Kidney (tissue), 13 donors: ENCODE measurements at regions not wholly inside any gene's neighbourhood (a gene's known extent, or its start where the extent isn't known, plus 50 kb on each side); places are given as distances from the start of the nearest gene placed in this dataset.

ENCODE experiments used
- DNase-seq, 5 donors: peaks; one replicate each; pipeline ENCODE4 v3.0.0-alpha.2; 2013 to 2020
- FAIRE-seq: peaks from 2 replicates; lab custom pipeline; 2012; peaks lifted over from hg19 to GRCh38; lab: Jason Lieb, UNC
- H3K27ac ChIP-seq, 2 donors: one replicate each; pipeline ENCODE4 v1.7.0; 2013; ENCODE audit warnings: low read depth in 2 of 2, low read length in 2 of 2, inconsistent platforms in 1 of 2
- H3K27me3 ChIP-seq: one replicate; pipeline ENCODE4 v1.7.1; 2013; ENCODE audit warnings: low read length, inconsistent platforms; ENCODE audit not compliant: control insufficient read depth, insufficient read depth
- H3K36me3 ChIP-seq, 3 donors: one replicate each; pipeline versions ENCODE4 v1.7.0 to v1.7.1; 2013; ENCODE audit warnings: low read length in 3 of 3, control low read depth in 1 of 3, inconsistent platforms in 1 of 3; ENCODE audit not compliant: insufficient read depth in 3 of 3, control insufficient read depth in 2 of 3
- H3K4me1 ChIP-seq, 3 donors: one replicate each; pipeline versions ENCODE4 v1.7.0 to v1.7.1; 2013; ENCODE audit warnings: low read length in 3 of 3, inconsistent platforms in 1 of 3, low read depth in 1 of 3; ENCODE audit not compliant: control insufficient read depth in 2 of 3, insufficient read depth in 2 of 3
- H3K4me3 ChIP-seq, 3 donors: one replicate each; pipeline versions ENCODE4 v1.7.0 to v1.8.1; 2013; ENCODE audit warnings: low read length in 3 of 3, control low read depth in 1 of 3, inconsistent platforms in 1 of 3
- H3K9ac ChIP-seq, 3 donors: one replicate each; pipeline versions ENCODE4 v1.7.0 to v1.7.1; 2013; ENCODE audit warnings: low read length in 3 of 3, control low read depth in 1 of 3, inconsistent platforms in 1 of 3
- H3K9me3 ChIP-seq, 3 donors: one replicate each; pipeline versions ENCODE4 v1.7.0 to v1.7.1; 2013; ENCODE audit warnings: low read length in 3 of 3, control low read depth in 1 of 3, inconsistent platforms in 1 of 3; ENCODE audit not compliant: control insufficient read depth in 2 of 3, insufficient read depth in 1 of 3
- intact Hi-C: fragments of 100-400 bp; cut with DNase I; formaldehyde crosslinking; loops from one replicate; pipeline ENCODE4 v1.11.1; 2022
- TF ChIP-seq, protein P1 (sequence below): IDR thresholded peaks from 3 replicates; pipeline ENCODE4 v1.5.1; 2012; ENCODE audit warnings: mild to moderate bottlenecking, moderate library complexity, borderline replicate concordance; ENCODE audit not compliant: insufficient read depth; ENCODE audit errors: extremely low read depth
- donor health status: control.
- donor health status: control.
- donor health status: control.
- donor health status: control.
- donor health status: control.
- donor health status: DM: yes; HTN: yes; CAD: no.
- donor health status: Normal renal cell carcinoma (clear cell type).

DNA sequence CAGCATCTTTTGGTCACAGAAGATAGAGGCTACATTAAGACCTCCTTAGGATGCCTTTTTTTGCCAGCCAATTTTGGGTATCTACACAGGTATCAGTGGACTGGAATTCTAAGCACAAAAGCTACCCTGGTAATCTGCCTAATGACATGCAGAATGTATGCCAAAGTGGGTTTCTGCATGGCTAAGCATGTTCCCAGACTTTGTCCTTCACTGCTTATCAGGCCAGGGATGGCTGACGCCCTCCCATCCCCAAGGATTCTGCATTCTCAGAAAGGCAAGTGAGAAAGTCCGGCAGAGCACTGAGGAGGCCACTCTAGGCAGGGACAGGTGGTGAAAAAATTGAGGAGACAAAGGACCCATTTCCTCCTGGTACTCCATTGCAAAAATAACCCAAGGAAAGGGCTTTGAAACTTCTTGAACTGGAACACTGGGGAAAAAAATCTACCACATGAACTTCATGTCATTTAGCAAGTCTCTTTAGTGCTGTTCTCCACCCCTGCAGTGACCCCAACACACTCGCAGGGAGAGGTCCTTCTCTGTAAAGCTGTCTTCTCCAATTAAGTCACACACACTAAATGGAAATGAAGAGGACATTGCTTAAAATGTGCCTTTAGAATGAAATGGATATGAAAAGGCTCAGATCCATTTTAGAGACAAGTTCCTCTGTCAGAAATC, 91.7 kb upstream of the MAX start:
- FAIRE-seq, result no peak
- no peak overlapping the region for H3K4me3 ChIP-seq
- DNase-seq, result peak in 1 of 5 donors; percentile 24
- no peaks in the 10 kb centered on the region for H3K9me3 ChIP-seq
- no peak overlapping the region for H3K27ac ChIP-seq
- no peak overlapping the region for H3K9ac ChIP-seq
- TF ChIP-seq, protein P1, sequence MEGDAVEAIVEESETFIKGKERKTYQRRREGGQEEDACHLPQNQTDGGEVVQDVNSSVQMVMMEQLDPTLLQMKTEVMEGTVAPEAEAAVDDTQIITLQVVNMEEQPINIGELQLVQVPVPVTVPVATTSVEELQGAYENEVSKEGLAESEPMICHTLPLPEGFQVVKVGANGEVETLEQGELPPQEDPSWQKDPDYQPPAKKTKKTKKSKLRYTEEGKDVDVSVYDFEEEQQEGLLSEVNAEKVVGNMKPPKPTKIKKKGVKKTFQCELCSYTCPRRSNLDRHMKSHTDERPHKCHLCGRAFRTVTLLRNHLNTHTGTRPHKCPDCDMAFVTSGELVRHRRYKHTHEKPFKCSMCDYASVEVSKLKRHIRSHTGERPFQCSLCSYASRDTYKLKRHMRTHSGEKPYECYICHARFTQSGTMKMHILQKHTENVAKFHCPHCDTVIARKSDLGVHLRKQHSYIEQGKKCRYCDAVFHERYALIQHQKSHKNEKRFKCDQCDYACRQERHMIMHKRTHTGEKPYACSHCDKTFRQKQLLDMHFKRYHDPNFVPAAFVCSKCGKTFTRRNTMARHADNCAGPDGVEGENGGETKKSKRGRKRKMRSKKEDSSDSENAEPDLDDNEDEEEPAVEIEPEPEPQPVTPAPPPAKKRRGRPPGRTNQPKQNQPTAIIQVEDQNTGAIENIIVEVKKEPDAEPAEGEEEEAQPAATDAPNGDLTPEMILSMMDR, result no peak
- H3K4me1 ChIP-seq, result no peaks in the 10 kb centered on the region
- intact Hi-C loops, result no loop called here
- H3K36me3 ChIP-seq, result no peaks in the 10 kb centered on the region
- H3K27me3 ChIP-seq, result no peaks in the 10 kb centered on the region

DNA sequence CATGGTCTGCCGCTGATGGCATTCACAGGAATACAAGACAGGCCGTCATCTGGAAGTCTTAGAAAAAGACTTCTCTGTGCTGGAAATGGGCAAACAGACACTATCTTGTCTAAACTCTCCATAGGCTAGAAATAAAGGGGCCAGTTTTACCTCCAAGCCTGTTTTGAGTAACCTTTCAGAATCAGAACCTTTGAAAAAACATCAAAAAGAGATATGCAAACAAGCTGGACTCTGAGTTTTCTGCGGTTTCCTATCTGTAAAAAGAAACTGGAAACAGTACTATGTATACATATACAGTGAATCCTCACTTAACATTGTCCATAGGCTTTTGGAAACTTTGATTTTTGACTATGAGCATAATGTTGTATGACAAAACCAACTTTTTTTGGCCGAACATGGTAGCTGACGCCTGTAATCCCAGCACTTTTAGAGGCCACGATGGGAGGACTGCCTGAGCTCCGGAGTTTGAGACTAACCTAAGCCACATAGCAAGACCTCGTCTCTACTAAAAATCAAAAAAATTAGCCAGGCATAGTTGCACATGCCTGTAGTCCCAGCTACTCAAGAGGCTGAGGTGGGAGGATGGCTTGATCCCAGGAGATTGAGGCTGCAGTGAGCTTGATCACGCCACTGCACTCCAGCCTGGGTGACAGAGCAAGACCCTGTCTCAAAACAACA, 92.9 kb upstream of the MAX start:
- H3K27me3 ChIP-seq, result no peaks in the 10 kb centered on the region
- H3K9ac ChIP-seq, result no peak overlapping the region
- no peaks in the 10 kb centered on the region for H3K4me1 ChIP-seq
- no peaks in the 10 kb centered on the region for H3K9me3 ChIP-seq
- H3K4me3 ChIP-seq, result no peak overlapping the region
- no peak for FAIRE-seq
- H3K27ac ChIP-seq, result no peak overlapping the region
- no peaks in the 10 kb centered on the region for H3K36me3 ChIP-seq
- intact Hi-C loops, result no loop called here
- no peak for DNase-seq
- TF ChIP-seq, protein P1, result no peak

DNA sequence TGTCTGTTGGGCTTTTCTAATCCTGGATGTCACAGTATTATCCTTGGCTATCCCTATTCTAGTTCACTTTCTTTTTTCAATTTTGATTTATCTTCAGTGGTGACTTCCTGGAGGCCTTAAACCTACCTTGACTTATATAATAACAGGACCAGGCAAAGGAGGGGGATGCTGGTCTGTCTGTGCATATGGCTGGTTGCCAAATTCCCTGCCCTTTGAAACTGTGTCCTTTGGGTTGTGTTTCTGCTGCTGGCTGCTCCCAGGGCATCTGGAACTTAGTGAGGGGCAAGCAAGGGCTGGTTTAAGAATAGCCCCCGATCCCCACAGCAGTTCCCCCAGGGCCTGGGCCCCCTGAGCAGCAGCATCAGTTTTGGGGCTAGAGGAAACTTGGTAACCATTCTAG, 96.0 kb upstream of the MAX start:
- no peak for FAIRE-seq
- DNase-seq, result no peak
- H3K4me1 ChIP-seq, result no peaks in the 10 kb centered on the region
- intact Hi-C loops, result no loop called here
- no peaks in the 10 kb centered on the region for H3K36me3 ChIP-seq
- H3K9me3 ChIP-seq, result no peaks in the 10 kb centered on the region
- H3K9ac ChIP-seq, result no peak overlapping the region
- H3K27ac ChIP-seq, result no peak overlapping the region
- no peak overlapping the region for H3K4me3 ChIP-seq
- H3K27me3 ChIP-seq, result no peaks in the 10 kb centered on the region
- TF ChIP-seq, protein P1, result no peak
